Stimulated activated CD4-positive, alpha-beta T cell treated with anti-CD3 and anti-CD28 coated beads, Interleukin-1b, Interleukin-23, amount 100 ng/mL, for 24 hours (primary cell): ENCODE measurements at regions not wholly inside any gene's neighbourhood (a gene's known extent, or its start where the extent isn't known, plus 50 kb on each side); places are given as distances from the start of the nearest gene placed in this dataset.

Source experiments
- DNase-seq, 4 experiments: peaks; one replicate each; pipeline ENCODE4 v3.0.0-alpha.2; 2020; ENCODE audit warnings: low read depth in 4 of 4, low spot score in 1 of 4

DNA sequence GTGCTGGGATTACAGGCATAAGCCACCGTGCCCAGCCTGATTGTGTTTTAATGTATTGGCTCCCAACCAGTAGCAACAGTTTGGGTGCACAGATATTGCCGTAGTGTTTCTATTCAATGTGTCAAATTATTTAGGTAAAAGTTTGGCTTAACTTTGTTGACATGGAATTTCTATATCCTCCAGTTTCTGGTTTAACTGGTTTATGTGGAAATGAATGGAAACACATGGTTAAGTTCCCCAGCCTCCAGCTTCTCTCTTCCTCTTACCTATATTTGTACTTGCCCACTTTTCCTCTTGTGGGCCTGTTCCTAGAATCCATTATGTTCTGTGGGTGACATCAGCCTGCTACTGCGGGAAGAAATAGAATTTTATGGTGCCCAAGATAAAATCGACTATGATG lies 53.9 kb upstream of the ESR1 start:
- DNase-seq: no peak

DNA sequence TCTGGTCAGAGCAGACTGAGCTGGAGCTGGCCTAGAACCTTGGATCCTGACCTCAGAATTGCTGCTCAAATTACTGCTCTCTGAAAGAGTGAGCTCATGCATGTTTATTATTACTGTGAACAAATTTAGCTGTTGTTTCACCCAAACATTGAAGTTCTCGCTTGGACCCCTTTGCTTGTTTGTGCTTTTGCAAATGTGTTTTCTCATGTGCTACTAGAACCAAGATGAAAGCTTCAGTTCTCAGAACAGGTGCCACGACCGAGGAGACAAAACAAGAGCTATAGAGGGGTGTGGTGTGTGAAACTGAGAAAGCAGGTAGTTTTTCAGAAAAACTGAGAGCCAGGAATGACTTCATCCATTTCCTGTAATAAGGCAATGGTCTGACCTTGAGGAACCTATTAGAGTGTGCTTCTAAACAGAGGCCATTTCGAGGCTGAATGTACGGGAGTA lies 50.0 kb upstream of the ESR1 start:
- DNase-seq: no peak
